Hepatocyte (in vitro differentiated cells): ENCODE measurements at regions not wholly inside any gene's neighbourhood (a gene's known extent, or its start where the extent isn't known, plus 50 kb on each side); places are given as distances from the start of the nearest gene placed in this dataset.

ENCODE experiments used
- EZH2 ChIP-seq: fragments of 200-600 bp; sonication (generic); IDR thresholded peaks from 2 replicates; pipeline ENCODE4 v1.6.1; 2016; ENCODE audit warnings: antibody characterized with exemption, mild to moderate bottlenecking, borderline replicate concordance
- EZH2phosphoT487 ChIP-seq: fragments of 200-600 bp; sonication (generic); IDR thresholded peaks from one replicate; pipeline ENCODE4 v1.6.1; 2018; ENCODE audit warnings: antibody characterized with exemption, mild to moderate bottlenecking, low read depth, moderate library complexity; ENCODE audit not compliant: unreplicated experiment, severe bottlenecking
- TF ChIP-seq, protein P1 (sequence below): fragments of 200-600 bp; sonication (generic); IDR thresholded peaks from 2 replicates; pipeline ENCODE4 v1.5.1; 2016; ENCODE audit warnings: antibody characterized with exemption, mild to moderate bottlenecking; ENCODE audit not compliant: poor library complexity

DNA sequence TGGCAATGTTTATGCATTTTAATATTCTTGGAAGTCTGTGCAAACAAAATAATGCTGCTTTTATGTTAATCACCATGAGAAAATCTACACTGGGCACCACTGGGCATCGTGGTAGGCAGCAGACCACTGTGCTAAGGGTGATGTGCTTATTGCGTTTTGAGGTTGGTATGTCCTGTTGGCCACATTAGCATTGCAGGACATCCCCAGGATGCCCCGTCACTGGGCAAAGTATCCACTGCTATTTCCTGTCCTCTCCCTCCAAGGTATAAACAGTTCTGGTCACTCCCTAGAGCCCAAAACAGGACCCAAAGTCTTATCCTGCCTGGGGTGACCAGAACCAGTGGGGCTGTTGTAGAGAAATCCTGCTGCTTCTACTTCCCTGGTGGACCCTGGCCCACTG lies 284.2 kb upstream of the ROPN1 start:
- TF ChIP-seq, protein P1, sequence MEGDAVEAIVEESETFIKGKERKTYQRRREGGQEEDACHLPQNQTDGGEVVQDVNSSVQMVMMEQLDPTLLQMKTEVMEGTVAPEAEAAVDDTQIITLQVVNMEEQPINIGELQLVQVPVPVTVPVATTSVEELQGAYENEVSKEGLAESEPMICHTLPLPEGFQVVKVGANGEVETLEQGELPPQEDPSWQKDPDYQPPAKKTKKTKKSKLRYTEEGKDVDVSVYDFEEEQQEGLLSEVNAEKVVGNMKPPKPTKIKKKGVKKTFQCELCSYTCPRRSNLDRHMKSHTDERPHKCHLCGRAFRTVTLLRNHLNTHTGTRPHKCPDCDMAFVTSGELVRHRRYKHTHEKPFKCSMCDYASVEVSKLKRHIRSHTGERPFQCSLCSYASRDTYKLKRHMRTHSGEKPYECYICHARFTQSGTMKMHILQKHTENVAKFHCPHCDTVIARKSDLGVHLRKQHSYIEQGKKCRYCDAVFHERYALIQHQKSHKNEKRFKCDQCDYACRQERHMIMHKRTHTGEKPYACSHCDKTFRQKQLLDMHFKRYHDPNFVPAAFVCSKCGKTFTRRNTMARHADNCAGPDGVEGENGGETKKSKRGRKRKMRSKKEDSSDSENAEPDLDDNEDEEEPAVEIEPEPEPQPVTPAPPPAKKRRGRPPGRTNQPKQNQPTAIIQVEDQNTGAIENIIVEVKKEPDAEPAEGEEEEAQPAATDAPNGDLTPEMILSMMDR: no peak
- TF ChIP-seq EZH2 (no peak), EZH2phosphoT487 (no peak)
